GM21526 (cell line): ENCODE measurements at regions not wholly inside any gene's neighbourhood (a gene's known extent, or its start where the extent isn't known, plus 50 kb on each side); places are given as distances from the start of the nearest gene placed in this dataset.
"Not testable (repeated sequence)": the region's sequence is repeated elsewhere in the genome, so short reads cannot be mapped to it uniquely, and the experiment has no call there.

Experiments
- ATAC-seq: cut with Tn5 transposase; IDR thresholded peaks from one replicate; pipeline ENCODE4 v1.9.1; 2021; ENCODE audit warnings: moderate library complexity; ENCODE audit not compliant: unreplicated experiment, low FRiP score

- ATAC-seq = no peak
Observed at GRCh38 chr16:75971334-75971733, 245.0 kb upstream of the CPHXL start.

DNA sequence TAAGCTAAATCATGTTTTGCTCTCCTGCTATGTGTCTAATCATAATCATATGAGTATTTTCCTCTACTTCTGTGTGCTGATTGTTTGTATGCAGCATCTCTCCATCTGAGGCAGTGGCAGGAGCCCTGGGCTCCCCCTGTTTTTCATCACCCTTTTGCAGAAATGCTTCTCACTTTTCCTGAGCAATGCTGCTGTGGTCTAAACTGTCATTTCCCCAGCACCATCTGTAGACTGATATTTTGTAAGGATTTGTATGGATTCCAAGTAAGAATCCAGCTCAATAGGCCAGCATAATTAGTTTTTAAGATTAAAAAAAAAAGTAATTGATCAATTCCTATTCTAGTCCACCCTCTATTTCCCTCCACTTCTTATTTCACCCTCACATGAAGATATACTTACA, 257.0 kb upstream of the CPHXL start:
- ATAC-seq = no peak

DNA sequence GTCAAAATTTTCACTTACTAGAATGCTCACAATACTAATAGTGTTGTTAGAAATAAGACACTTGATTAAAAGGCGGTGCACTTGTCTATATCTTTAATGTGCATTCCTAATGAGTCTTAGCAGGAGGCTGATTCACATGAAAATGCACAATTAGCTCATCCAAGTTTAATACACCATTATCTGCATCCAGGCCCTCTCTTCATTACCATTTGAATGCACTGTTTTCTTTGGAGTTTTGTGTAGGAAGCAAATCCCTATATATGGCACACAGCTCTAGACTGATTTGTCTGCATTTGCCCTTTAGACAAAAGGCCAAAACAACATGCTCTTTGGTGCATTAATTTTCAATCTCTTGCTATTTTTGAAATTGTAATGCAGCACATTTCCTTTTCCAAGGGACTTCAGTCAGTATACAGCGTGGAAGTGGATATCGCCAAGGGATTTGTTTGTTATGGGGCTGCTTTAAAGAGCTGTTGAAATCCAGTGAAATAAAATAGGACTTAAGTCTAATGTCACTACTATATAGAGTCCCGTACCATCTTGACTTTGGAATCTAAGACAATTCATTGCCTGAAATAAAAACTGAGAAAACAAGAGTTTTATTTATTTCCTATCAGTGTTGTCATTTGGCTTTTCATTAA, 257.6 kb upstream of the CPHXL start:
- no peak for ATAC-seq

GRCh38 chr16:75987323-75987722, 261.0 kb upstream of the CPHXL start:
- ATAC-seq = no peak

- ATAC-seq = no peak
Observed at GRCh38 chr16:75996491-75996890, 270.2 kb upstream of the CPHXL start.

DNA sequence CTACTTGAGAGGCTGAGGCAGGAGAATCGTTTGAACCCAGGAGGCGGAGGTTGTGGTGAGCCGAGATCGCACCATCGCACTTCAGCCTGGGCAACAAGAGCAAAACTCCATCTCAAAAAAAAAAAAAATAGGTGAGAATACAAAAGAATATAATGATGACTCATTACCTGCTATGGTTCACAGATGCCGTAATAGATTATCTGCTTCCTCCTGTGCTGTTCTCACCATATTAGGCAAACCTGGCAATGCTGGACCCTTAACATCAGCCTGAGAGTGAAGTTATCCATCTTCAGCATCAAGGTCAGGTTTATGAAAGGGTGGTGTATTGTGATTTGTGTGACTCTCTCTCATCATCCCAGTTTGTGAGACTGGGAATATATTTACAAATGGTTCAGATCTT, 271.3 kb upstream of the CPHXL start:
- ATAC-seq = no peak

- no peak for ATAC-seq
Observed at GRCh38 chr16:76007645-76008044, 269.6 kb upstream of the CNTNAP4 start.

GRCh38 chr16:76023835-76024234, 253.4 kb upstream of the CNTNAP4 start:
- ATAC-seq = no peak

DNA sequence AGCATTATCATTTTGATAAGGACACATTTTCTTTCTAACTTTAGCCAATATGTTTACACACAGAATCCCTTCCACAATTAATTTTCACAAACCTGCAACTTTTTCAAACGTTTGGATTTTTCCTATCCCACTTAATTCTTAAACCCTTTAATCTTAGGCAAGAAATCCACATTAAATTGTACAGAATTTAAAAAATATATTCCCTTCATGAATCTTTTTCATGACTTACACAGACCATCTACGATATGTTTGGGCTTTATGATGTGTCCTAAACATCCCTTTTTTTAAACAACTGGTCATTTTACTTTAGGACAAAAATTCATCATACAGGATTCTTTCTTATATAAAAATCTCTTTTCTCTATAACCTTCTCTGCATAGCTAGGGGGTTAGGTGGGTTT, 241.5 kb upstream of the CNTNAP4 start:
- no peak for ATAC-seq

GRCh38 chr16:76038097-76038496, 239.1 kb upstream of the CNTNAP4 start:
- ATAC-seq = no peak

- ATAC-seq = no peak
Observed at GRCh38 chr16:76052725-76053124, 224.5 kb upstream of the CNTNAP4 start.

DNA sequence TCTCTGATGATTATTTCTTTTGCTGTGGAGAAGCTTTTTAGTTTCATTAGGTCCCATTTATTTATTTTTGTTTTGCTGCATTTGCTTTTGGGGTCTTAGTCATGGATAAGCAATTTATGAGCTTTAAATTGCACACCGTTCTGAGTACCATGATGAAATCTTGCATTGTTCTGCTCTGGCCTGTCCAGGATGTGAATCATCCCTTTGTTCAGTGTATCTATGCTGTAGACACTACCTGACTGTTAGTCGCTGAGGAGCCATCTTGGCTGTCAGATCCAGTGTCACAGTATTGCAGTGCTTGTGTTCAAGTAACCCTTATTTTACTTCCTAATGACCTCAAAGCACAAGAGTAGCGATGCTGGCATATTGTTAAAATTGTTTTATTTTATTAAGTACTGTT, 218.0 kb upstream of the CNTNAP4 start:
- no peak for ATAC-seq

DNA sequence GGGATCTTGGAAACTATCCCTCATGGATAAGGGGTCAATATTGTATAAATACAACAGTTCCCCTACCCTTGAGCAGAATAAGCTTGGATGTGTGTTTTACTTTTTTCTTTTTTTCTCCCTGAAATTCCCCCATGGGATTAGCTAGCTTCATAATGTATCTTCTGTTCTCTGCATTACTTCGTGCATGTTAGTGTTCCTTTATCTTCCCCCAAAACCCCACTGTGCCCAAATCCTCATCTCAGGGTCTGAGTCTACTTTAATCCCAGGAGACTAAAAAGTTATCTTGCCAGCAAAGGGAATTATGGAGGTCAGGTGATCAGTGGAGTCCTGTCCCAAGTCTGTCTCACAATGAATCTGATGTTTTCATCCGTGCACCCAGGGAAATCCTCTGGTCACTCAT, 217.5 kb upstream of the CNTNAP4 start:
- no peak for ATAC-seq

DNA sequence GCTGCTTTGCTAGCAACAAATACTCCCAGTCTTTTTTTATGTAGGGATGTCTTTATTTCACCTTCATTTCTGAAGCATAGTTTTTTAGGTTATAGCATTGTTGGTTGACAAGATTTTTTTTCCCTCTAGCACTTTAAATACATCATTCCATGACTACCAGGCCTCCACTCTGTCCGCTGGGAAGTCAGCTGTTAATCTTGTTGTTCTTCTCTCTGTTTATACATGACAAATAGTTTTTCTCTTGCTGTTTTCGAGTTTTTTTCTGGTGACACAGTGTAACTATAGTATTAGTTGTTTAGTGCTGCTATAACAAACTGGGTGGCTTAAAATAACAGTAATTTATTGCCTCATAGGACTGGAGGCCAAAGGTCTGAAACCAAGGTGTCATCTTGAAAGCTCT, 205.5 kb upstream of the CNTNAP4 start:
- ATAC-seq = no peak

GRCh38 chr16:76081967-76082366, 195.2 kb upstream of the CNTNAP4 start:
- no peak for ATAC-seq

DNA sequence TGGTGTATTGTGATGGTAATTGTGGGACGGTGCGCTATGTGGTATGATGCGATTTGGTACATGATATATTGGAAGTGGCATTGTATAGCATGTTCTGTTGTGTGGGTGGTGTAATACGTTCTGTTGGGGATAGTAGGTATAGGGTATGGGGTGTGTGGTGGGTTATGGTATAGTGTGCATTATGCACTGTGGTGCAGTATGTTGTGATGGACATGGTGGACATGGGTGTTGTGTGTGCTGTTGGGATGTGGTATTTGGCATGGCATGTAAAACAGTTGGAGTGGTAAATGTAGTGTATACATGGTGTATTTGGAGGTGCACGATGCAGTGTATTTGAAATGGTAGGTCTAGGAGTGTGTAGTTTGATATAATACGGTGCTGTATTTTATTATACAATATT, 170.6 kb upstream of the CNTNAP4 start:
- ATAC-seq = no peak

- no peak for ATAC-seq
Observed at GRCh38 chr16:76108460-76108859, 168.7 kb upstream of the CNTNAP4 start.

DNA sequence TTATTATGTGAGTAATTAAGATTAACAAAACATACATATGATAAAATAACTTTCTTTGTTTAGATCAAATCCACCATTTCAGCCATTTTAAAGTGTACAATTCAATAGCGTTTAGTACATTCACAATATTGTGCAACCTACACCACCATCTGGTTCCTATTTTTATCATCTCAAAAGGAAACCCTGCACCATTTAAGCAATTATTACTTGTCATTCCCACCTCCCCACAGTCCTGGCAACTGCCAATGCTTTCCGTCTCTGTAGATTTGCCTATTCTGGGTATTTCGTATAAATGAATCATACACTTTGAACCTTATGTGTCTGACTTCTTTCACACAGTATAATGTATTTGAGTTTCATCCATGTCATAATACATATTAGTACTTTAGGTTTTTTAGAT, 162.5 kb upstream of the CNTNAP4 start:
- ATAC-seq = no peak

- ATAC-seq = no peak
Observed at GRCh38 chr16:76118344-76118743, 158.9 kb upstream of the CNTNAP4 start.

DNA sequence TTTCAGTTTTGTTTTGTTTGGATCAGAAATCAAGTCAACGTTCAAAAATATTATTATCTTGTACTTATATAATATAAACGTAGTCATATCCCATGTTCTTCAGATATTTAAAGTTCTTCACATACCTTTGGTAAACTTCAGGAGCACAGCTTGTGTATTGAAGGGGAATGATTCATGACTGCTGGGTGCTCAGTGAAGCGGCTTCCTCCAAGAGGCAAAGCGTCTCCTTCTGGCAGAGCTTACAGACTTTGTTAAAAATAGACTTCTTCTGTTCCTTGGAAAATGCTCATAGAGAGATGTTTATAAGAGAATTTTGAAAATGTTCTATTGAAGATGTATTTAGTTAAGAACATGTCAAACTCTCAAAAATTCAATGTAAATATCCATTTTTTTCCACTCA, 155.6 kb upstream of the CNTNAP4 start:
- no peak for ATAC-seq

DNA sequence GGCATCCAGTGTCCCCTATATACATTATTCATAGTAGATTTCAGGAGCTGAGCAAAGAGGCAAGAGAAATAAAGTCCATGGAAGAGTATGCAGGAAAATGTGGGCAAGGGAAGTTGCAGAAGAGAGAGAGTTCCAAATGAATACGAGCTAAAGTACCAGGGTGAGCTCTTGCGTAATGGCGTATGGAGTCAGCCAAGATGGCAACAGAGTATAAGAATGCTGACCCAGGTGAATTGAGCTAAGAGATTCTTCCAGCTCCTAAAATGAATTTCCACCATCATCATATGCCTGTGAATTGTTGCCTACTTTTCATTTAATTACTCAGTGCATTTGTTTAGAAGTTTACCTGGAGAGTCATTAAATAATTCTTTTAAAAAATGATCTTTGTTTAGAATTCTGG, 153.2 kb upstream of the CNTNAP4 start:
- ATAC-seq = no peak

DNA sequence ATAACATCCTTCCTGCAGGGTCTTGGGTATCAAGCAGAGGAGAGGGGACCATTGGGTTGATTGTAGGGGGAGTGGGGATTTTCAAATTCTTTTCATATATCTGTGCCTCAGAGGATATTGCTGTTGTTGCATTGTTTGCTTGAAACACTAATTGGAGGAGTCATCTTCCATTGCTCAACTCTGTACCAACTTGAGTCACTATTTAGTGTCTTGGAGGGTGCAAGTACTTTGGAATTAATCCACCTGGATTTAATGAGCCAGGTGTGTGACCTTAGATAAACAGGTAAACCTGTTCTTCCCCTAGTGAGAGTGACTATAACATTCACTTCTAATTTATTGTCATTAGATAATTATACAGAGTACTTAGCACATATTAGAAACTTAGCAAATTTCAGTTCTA, 151.3 kb upstream of the CNTNAP4 start:
- ATAC-seq = no peak

GRCh38 chr16:76138056-76138455, 139.1 kb upstream of the CNTNAP4 start:
- ATAC-seq = not testable (repeated sequence)
